GM21526 (cell line): ENCODE measurements at regions not wholly inside any gene's neighbourhood (a gene's known extent, or its start where the extent isn't known, plus 50 kb on each side); places are given as distances from the start of the nearest gene placed in this dataset.

Experiments
- ATAC-seq: cut with Tn5 transposase; IDR thresholded peaks from one replicate; pipeline ENCODE4 v1.9.1; 2021; ENCODE audit warnings: moderate library complexity; ENCODE audit not compliant: unreplicated experiment, low FRiP score

- ATAC-seq: no peak
These were observed 121.7 kb downstream of the ZNF664 start for GRCh38 chr12:124094733-124095132.

- ATAC-seq: no peak
These were observed 123.1 kb downstream of the ZNF664 start for GRCh38 chr12:124096109-124096508.

GRCh38 chr12:124096869-124097434 lies 123.9 kb downstream of the ZNF664 start:
- no peak for ATAC-seq

- no peak for ATAC-seq
These were observed 124.7 kb downstream of the ZNF664 start for GRCh38 chr12:124097701-124098100.

- ATAC-seq: no peak
These were observed 125.2 kb downstream of the ZNF664 start for GRCh38 chr12:124098101-124098757.

- no peak for ATAC-seq
These were observed 125.9 kb downstream of the ZNF664 start for GRCh38 chr12:124098887-124099286.

GRCh38 chr12:124099661-124100060 lies 126.6 kb downstream of the ZNF664 start:
- ATAC-seq: no peak

GRCh38 chr12:124100572-124101178 lies 127.7 kb downstream of the ZNF664 start:
- ATAC-seq: no peak

- ATAC-seq: no peak
These were observed 132.5 kb downstream of the ZNF664 start for GRCh38 chr12:124105546-124105945.

- ATAC-seq: no peak
These were observed 134.3 kb downstream of the ZNF664 start for GRCh38 chr12:124107351-124107750.

- ATAC-seq: no peak
These were observed 136.7 kb downstream of the ZNF664 start for GRCh38 chr12:124109760-124110159.

- ATAC-seq: no peak
These were observed 137.4 kb downstream of the ZNF664 start for GRCh38 chr12:124110372-124110883.

- ATAC-seq: no peak
These were observed 138.0 kb downstream of the ZNF664 start for GRCh38 chr12:124111006-124111405.

GRCh38 chr12:124114316-124114715 lies 141.3 kb downstream of the ZNF664 start:
- no peak for ATAC-seq

- no peak for ATAC-seq
These were observed 142.5 kb downstream of the ZNF664 start for GRCh38 chr12:124115496-124115895.

- no peak for ATAC-seq
These were observed 143.1 kb downstream of the ZNF664 start for GRCh38 chr12:124115976-124116690.

GRCh38 chr12:124120739-124121138 lies 147.7 kb downstream of the ZNF664 start:
- no peak for ATAC-seq

GRCh38 chr12:124122722-124123121 lies 149.7 kb downstream of the ZNF664 start:
- no peak for ATAC-seq

- no peak for ATAC-seq
These were observed 150.4 kb downstream of the ZNF664 start for GRCh38 chr12:124123296-124124000.

- ATAC-seq: peak; percentile 73
These were observed 152.3 kb downstream of the ZNF664 start for GRCh38 chr12:124125203-124125871.
